Left renal pelvis (tissue), 4 donors: ENCODE measurements at regions not wholly inside any gene's neighbourhood (a gene's known extent, or its start where the extent isn't known, plus 50 kb on each side); places are given as distances from the start of the nearest gene placed in this dataset.
A peak's percentile ranks its signal among the peaks of the same experiment; 100 is the strongest.

Experiments
- DNase-seq, 4 donors: peaks; one replicate each; pipeline ENCODE4 v3.0.0-alpha.2; 2013; ENCODE audit warnings: low read depth in 4 of 4, low spot score in 3 of 4

DNA sequence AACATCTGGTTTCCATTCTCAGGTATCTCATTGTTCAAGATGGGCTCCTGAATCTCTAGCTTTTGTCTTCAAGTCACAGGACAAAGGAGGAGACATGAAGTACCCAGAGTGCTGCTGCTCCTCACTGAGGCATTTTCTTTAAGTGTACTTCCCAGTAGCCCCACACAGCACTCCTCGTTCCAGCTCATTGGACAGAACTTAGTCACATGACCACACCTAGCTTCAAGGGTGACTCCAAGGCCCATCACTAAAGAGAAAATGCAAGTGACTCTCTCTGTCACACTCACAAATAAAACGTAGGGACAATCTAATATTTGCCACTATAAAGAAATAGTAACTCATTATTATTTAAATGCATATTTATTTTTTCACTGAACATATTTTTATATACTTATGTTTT lies 58.3 kb upstream of the NEUROD6 start:
- DNase-seq: no peak

DNA sequence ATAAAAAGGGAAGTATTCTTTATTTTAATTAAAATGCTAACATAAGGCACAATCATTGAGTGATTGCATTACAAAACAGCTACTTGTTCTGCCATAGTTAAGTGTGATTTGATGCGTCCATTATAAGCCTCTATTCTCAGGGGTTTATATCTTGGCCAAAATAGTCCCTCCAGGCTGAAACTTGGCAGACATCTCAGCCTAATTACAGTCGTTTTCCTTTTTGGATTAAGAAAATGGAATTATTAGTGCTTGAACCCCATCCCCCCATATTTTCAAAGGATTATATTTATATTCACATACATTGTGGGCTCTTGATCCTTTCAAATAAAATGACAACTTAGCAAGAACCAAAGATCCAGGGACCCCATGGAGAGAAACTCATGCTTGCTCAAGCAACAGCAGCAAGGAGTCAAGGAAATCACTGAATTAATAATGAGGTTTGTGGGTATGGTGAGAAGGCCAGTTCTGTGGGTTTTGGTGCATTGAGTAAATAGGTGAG lies 66.7 kb upstream of the NEUROD6 start:
- DNase-seq: no peak

DNA sequence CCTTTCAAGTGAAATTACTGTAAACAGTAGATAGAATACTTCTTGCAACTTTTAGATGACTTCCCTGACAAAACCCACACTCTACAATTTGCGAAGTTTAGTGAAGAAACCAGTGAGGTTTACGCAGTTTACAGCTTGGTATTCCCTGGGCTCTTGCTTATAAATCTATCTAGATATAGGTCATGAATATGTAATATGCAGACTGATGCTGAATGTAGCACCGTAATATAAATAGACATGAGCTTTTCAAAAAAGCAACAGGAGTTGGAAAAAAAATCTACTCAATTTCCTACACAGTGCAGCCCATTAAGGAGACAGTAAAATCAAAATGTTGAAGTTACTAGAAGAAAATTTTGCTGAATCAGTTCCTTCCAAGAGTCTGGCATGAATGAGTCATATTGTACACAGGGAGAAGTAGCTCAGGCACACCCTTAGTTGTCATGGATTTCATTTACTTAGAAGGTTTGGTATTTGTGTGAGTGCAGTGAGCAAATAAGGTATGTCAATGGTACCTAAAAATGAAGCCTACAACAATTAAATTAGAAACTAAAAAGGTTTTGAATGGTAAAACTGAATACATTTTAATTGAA lies 67.7 kb upstream of the NEUROD6 start:
- DNase-seq: no peak

DNA sequence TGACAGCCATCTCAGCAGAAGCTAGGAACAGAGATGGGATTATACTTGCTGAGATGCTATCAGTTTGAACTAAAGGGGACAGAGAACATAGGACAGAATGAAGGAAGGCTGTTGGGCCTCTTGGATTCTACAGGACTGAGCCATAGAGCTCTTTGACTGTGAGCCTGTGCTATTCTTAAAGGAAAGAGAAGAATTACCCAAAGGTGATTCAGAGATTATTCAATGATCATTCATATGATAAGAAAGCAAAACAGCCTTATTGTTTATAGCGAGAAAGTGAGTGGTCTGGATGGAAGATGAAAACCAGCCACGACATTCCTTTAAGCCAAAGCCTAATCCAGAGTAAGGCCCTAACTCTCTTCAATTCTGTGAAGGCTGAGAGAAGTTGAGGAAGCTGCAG lies 69.7 kb upstream of the NEUROD6 start:
- no peak for DNase-seq

DNA sequence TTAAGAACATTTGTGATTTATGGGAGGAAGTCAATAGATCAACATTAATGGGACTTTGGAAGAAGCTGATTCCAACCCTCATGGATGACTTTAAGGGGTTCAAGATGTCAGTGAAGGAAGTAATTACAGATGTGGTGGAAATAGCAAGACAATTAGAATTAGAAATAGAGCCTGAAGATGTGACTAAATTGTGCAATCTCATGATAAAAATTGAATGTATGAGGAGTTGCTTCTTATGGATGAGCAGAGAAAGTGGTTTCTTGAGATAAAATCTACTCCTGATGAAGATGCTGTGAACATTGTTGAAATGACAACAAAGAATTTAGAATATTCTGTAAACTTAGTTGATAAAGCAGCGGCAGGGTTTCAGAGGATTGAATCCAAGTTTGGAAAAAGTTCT lies 70.9 kb upstream of the NEUROD6 start:
- no peak for DNase-seq

DNA sequence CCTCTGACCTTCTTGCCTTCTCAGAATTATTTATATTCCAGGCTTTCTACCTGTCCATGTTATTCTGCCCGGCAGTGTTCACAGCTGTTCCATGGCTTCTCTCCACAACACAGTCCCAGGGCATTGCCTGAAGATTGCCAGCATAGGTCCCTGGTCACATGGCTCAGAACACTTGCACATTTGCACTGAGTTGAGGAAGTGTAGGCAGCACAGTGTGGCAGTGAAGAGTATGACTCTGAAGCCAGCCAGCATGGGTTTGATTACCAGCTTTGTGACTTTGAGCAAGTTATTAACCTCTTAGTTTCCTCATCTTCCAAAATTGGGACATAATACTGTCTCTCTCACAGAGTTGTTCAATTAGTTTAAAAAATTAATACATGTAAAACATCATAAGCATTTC lies 73.2 kb upstream of the NEUROD6 start:
- no peak for DNase-seq

DNA sequence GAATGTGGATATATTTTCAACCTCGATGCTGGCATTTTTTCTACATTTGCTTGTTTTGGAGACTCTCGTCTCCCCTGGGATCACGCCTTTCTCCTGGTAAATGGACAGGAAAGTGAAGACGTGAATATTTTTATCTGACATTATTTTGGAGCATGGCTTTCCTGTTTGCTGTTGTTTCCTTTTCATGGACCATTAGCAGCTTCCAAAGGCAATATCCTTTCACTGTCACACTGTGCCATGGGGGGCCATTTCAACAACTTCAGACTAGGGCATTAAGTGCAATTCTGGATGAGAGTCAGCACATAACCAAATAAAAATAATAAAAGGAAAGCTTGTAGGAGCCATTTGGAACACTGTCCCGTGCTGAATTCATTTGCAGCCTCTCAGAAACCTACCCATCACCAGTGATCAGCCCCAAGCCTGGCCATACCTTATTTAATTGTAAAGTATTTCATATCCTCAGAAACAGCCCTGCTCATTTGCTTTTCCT lies 75.9 kb upstream of the NEUROD6 start:
- DNase-seq: no peak

DNA sequence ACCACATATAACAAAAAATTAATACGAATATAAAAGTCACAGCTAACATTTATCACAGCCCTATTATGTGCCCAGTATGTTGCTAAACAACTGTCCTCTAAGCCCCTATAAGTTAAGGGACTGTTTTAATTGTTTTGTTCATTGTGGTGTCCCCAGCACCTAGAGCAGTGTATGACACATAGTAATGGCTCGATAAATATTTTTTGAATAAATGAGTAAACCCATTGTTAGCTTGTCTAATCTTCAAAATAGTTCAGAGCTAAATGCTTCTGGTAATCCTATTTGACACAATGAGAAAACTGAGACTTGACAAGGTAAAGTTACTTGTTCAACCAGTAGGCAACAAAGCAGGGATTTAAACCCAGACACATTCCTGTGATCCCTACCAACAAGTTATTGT lies 78.4 kb upstream of the NEUROD6 start:
- no peak for DNase-seq

DNA sequence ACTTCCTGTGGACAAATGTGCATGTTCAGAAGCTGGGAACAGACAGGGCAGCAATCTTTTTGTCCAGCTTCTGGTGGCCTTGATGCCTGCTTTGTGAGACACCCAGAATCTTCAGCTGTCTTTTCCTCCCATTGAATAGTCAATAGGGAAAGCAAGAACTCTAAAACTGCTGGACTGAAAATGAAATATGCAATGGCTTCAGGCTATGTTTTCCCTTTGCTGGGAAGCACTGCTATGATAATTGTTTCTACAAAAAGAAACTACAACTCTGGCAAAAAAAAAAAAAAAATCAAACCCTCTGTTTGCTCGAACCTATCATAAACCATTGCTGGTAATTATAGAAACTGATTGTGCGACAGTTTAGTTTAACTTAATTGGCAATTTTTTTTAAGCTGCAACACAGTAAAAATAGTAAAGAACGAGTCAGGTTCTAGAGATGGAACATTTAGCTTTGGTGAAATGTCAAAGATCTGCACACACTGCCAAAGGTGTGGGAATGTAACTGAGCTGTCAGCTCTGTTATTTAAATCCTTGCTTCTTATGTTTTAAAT lies 79.1 kb upstream of the NEUROD6 start:
- no peak for DNase-seq

DNA sequence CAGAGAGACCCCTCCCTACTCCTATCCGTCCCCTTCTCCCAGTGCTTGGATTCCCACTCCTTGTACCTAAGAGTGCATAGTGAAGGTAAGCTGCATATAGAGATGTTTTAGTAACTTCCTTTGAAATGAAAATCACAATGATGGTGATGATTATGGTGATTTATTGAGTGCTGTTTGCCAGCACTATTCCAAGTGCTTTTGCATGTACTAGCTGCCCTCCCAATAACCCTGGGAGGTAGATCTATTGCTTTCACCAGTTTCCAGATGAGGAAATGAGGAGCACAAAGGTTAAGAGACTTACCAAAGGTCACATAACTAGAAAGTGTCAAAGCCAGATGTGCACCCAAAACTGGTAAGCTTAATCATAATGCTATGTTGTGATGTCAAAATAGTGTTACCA lies 80.4 kb upstream of the NEUROD6 start:
- DNase-seq: no peak

DNA sequence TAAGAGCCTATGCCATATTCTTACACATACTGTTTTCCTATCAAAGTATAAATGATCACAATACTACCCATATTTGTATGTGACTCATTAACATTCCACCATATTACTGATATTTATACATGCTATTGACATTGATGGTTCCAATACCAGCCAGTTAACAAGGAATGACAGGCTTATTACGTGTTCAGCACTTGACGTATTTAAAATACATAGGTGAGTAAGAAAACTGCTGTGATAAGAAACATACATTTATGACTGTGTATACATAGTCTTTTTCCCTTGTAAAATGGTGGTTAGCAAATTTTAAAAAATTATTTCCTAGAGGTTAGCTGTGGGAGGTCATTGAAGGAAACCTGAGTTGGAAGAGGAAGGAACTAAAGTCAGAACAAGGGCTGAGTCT lies 81.1 kb upstream of the NEUROD6 start:
- DNase-seq: no peak

DNA sequence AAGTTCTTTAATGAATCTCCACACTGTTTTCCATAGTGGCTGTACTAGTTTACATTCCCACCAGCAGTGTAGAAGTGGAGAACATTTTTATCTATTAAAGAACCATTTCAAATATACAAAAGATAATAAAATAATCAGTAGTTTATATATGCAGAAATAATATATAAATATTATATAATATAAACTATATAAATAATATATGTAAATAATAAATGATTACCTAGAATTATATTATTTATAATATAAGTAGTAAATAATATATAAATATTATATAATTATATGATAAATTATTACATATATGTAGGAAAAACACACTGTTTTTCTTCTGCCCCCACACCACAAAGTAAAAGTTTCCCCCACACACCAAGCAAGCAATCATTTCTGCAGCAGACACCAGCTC lies 83.5 kb upstream of the NEUROD6 start:
- DNase-seq: no peak

DNA sequence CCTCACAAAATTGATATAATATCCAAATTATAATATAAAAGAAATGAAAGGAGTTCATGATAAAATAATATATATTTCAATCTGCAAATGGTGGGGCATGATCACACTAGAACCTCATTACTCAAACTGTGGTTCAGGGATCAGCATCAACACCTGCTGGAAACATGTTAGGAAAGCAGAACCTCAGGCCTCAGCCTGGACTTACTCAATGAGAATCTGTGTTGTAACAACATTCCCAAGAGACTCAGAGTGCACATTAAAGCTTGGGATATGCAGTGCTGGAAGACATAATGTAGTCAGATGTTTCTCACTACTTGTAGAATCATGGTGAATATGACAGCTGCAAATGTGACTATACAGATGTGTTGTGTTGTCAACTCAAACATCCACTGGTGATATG lies 81.7 kb upstream of the ITPRID1 start:
- DNase-seq: no peak

DNA sequence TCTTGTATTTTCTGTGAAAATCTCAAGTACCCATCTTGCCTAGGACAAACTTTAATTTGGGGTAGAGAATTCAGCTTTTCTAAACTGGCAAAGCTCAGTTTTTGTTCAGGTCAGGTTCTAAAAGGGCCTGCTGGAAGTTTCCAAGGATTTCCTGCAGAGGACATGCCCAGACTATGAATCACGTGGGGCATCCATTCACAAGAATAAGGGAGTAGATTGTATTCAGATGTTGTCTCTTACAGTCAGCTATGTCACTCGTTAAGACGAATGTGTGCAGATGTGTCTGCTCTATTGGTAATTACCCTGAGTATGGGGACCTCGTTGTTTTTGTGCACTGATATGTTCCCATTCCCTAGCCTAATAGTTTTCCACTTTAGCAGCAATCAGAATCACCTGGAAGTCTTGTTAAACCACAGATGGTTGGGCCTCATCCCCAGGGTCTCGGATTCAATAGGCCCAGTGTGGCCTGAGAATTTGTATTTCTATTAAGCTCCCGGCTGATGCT lies 81.0 kb upstream of the ITPRID1 start:
- no peak for DNase-seq

DNA sequence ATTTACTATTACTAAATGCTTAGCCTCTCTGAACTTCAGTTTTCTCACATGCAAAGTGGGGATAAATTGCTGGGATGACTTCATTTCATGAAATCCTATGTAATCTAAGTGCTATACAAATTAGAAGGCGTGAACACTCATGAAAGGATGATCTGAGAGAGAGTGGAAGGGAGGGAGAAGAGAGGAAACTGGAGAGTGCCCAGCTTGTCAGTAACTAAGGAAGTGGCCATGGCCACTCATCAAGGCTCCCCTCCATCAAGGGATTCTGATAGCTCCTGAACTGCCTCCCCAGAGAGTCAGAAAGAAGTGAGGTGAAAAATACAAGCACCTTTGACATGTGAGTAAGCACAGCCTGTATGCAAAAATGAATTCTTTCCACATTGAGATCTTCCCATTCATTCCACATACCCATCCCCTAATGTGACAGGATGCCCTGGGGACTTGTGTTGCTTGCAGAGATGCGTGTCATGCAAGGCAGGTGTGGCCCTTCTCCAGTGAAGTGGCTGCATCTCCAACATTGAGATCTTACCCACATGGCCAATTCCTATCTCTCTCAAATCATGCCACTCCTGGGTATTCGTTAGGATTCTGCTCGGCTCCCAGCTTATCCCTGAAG lies 76.5 kb upstream of the ITPRID1 start:
- no peak for DNase-seq

DNA sequence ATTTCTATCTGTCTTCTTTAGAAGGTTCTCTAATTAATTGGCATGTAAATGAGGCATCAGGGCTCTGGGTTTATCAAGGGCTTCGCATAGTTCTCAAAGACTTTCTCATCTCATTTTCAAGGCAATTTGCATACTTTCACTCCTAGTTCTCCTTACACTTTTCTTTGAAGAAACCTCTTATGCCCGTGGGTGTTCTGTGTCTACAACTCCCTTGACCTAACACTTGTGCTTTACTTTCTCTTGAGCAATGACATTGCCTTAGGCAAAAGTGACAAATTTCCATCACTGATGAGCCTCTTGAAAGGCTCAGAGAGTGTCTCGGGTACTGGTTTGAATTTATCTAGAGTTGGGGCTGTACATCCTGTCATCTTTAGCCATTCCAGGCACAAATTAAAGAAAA lies 74.7 kb upstream of the ITPRID1 start:
- no peak for DNase-seq

DNA sequence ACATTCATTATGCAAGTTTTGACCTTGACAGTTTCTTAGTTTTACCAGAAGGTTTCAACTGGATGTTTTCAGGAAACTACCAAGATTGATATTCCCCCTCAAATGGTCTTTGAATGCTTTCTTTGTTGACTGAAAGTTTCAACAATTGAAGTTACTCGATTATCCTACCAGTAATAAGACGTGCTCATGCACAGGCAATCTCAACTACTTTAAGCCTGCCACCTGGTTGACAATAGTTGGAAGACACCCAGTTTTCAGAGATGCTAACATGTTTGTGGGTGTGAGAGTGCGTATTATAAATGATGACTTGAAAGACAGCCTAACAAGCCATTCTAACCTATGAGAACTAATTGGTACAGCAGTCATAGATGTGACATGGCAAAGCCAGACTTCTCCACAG lies 73.4 kb upstream of the ITPRID1 start:
- no peak for DNase-seq

DNA sequence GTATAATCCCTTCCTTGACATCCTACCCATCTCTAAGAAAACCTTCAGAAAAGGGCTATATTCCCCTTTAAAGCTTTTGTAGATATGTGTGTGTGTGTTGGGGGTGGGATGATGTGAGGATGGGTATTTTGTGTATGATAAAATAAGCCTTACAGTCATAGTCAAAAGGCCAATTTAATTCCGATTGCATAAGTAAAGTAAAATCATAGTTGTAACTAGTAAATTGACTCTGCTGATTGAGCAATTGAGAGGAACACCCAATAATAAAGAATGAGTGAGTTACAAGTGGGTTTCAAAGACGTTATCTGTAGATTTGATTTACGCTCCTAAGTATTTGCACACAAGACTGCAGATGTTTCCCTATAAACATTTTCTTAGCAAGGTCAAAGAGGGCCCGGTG lies 71.3 kb upstream of the ITPRID1 start:
- no peak for DNase-seq

DNA sequence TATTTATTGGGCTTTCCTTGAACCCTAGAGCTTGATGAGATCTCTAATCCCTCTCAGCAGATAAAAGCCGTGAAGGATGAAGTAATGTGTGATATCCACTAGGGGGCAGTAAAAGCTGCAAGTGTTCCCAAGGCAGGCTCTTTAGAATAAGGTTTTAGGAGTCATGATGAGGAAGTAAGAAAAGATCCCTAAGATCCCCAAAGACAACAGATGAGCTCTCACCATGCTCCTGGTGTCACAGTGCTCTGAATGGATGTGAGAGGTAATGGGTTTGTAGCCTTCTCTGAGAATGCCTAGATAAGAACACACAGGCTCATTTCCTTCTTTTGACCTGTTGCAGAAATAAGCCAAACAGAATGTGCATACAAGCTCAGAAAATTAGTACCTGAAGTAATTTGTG lies 70.4 kb upstream of the ITPRID1 start:
- peak; percentile 8 to 26 (median 20) for DNase-seq

DNA sequence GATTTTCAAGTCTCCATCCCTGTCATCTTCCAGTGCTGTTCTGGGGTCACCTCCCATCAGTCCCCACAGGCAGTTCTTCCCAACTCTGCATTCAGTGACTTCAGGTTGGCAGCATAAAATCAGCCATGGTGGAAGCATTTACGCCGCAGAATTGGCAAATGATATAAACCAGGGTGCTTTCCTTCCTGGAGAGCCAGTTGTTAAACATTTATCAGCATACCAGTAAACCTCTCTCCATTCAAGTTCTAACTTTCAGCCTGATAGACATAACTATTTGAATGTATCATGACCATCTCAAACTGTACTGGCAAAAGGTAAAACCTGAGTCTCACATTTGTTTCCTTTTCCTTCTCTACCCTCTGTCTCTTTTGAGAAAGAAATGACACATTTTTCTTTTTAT lies 69.7 kb upstream of the ITPRID1 start:
- DNase-seq: no peak

DNA sequence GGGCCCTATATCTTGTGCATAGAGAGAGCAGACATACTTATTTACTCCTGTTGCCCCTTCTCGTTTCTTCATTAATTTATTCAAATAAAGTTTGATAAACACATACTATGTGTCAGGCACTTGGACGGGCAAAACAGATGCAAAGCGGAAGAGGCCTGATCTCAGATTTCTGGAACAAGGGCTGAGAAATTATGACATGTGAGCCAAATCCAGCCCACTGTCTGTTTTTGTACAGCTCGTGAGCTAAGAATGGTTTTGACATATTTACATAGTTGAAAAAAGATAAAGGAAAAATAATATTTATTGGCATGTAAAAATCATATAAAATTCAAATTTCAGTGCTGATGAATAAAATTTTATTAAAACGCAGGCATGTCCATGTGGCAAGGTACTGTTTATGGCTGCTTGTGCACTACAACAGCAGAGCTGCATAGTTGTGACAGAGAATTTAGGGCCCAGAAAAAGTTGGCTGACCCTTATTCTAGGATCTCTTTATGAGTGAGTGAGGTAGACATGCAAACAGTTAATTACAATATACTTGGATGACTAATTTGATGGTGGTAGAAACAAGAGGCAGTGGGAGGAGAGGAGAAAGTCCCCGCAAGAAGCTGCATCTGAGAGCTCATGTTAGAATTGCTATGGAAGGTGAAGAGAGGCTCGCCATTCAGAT lies 68.1 kb upstream of the ITPRID1 start:
- no peak for DNase-seq

DNA sequence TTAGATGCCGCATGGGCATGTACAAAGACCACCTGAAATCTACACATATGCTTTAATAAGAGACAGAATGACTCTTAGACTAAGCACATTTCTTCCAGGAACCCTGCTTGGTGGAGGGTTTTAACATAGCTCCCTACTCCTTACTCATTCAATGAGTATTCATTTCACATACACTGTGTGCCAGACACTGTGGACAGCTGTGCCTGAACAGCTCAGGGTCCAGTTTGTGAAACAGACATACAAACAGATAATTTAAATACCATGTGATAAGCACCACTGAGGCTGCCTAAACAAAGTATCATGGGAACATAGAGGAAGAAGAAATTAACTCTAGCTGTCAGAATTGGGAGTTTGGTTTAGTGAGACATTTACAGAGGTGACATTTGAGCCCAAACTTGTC lies 65.2 kb upstream of the ITPRID1 start:
- no peak for DNase-seq
